Spleen (tissue), 11 donors: ENCODE measurements at regions not wholly inside any gene's neighbourhood (a gene's known extent, or its start where the extent isn't known, plus 50 kb on each side); places are given as distances from the start of the nearest gene placed in this dataset.
A peak's percentile ranks its signal among the peaks of the same experiment; 100 is the strongest.

ENCODE experiments used
- DNase-seq: peaks from one replicate; pipeline ENCODE4 v3.0.0-alpha.2; 2020
- H3K27ac ChIP-seq, 8 donors: fragments of 200-600 bp; sonication (generic) in 7 of 8; 1 replicate in 4 of 8; 2 replicates in 4 of 8; pipeline versions ENCODE4 v1.5.0 to v1.8.0; 2016 to 2021; ENCODE audit warnings: inconsistent platforms in 4 of 8, mild to moderate bottlenecking in 4 of 8, moderate library complexity in 1 of 8
- H3K27me3 ChIP-seq, 7 donors: fragments of 200-600 bp; sonication (generic) in 6 of 7; replicated peaks in 1 of 7; 1 replicate in 4 of 7; 2 replicates in 3 of 7; pipeline versions ENCODE4 v1.5.0 to v1.8.0; 2016 to 2021; ENCODE audit warnings: inconsistent platforms in 3 of 7, mild to moderate bottlenecking in 1 of 7
- H3K36me3 ChIP-seq, 6 donors: fragments of 200-600 bp; sonication (generic) in 5 of 6; 1 replicate in 4 of 6; 2 replicates in 2 of 6; pipeline versions ENCODE4 v1.5.0 to v1.8.0; 2016 to 2021; ENCODE audit warnings: inconsistent platforms in 2 of 6
- H3K4me1 ChIP-seq, 6 donors: fragments of 200-600 bp; sonication (generic) in 5 of 6; 1 replicate in 3 of 6; 2 replicates in 3 of 6; pipeline versions ENCODE4 v1.5.0 to v1.8.0; 2016 to 2021; ENCODE audit warnings: inconsistent platforms in 3 of 6
- H3K4me3 ChIP-seq, 8 donors: fragments of 200-600 bp; sonication (generic) in 7 of 8; 1 replicate in 4 of 8; 2 replicates in 4 of 8; pipeline versions ENCODE4 v1.5.0 to v1.8.0; 2016 to 2021; ENCODE audit warnings: inconsistent platforms in 4 of 8, mild to moderate bottlenecking in 4 of 8, moderate library complexity in 2 of 8
- H3K9me3 ChIP-seq, 8 donors: fragments of 200-600 bp; sonication (generic) in 7 of 8; 1 replicate in 4 of 8; 2 replicates in 4 of 8; pipeline versions ENCODE4 v1.5.0 to v1.8.0; 2016 to 2021; ENCODE audit warnings: inconsistent platforms in 4 of 8
- CTCF ChIP-seq, 11 experiments: fragments of 200-600 bp in 7 of 11; fragments of 450-650 bp in 4 of 11; sonication (generic) in 4 of 11; IDR thresholded peaks in 8 of 11; conservative IDR thresholded peaks in 3 of 11; 1 replicate in 7 of 11; 2 replicates in 4 of 11; pipeline versions ENCODE4 v1.4.0 to v1.8.0; 2016 to 2021; ENCODE audit warnings: antibody characterized with exemption in 11 of 11, inconsistent platforms in 4 of 11, mild to moderate bottlenecking in 1 of 11
- POLR2A ChIP-seq, 3 donors: fragments of 450-650 bp; IDR thresholded peaks; one replicate each; pipeline ENCODE4 v1.5.1; 2017; ENCODE audit warnings: antibody characterized with exemption in 3 of 3, mild to moderate bottlenecking in 1 of 3
- POLR2AphosphoS5 ChIP-seq, 3 donors: sonication (generic); formaldehyde crosslinking; IDR thresholded peaks; one replicate each; pipeline ENCODE4 v1.5.1; 2017; ENCODE audit warnings: antibody characterized with exemption in 3 of 3
- WGBS, 5 donors: extraction: QIAGEN DNeasy Blood & Tissue Kit in 3 of 5; methylation state at CpG; one replicate each; pipeline versions ENCODE4 v1.1.5 to v1.1.7; 2013 to 2018; 5-methylcytosine and 5-hydroxymethylcytosine counted together
- intact Hi-C: fragments of 100-400 bp; cut with DNase I; formaldehyde crosslinking; loops from one replicate; pipeline ENCODE4 v1.15.0; 2023; ENCODE audit warnings: low total_unique reads
- donor health status: healthy with polysubstance abuse.
- donor health status: DM: no; HTN: no; CAD: no; lungs with moderate emphysema.
- donor health status: DM: no; HTN: no; CAD: no.
- donor health status: Bipolar disorder and iron deficiency.
- donor health status: healthy.
- donor health status: DM: no; HTN: no; CAD: no.
- donor health status: DM: yes; HTN: yes; CAD: no.

- no peak overlapping the region for H3K4me3 ChIP-seq
- intact Hi-C loops, result no loop called here
These were observed 81.4 kb upstream of the PAPOLG start for GRCh38 chr2:60674524-60675165.

GRCh38 chr2:60675301-60675700 lies 80.8 kb upstream of the PAPOLG start:
- no peak for TF ChIP-seq POLR2A (IDR thresholded peaks at IDR 0.05)
- TF ChIP-seq POLR2AphosphoS5 (IDR thresholded peaks at IDR 0.05), result no peak
- no peak for TF ChIP-seq CTCF (IDR thresholded peaks at IDR 0.05 in 8 of 11, conservative IDR thresholded peaks at IDR 0.05 in 3 of 11)
- 65 to 75% (median 69%) methylated on average over 3 of the region's 3 CpGs for WGBS, 5 donors
- DNase-seq, result no peak
- Histone ChIP-seq H3K9me3 (no peaks in the 10 kb centered on the region), H3K4me1 (peaks cover 0 to 5% (median 2%) of the 10 kb centered on the region in 6 donors), H3K36me3 (no peaks in the 10 kb centered on the region), H3K27me3 (peaks cover 0 to 7% (median 0%) of the 10 kb centered on the region in 7 donors), H3K4me3 (no peak overlapping the region), H3K27ac (no peak overlapping the region)
- intact Hi-C loops, result no loop called here

More at GRCh38 chr2:60674524-60675165, 81.4 kb upstream of the PAPOLG start:
- no peaks in the 10 kb centered on the region for H3K36me3 ChIP-seq
- H3K27me3 ChIP-seq, result peaks cover 0 to 6% (median 0%) of the 10 kb centered on the region in 7 donors
- H3K9me3 ChIP-seq, result no peaks in the 10 kb centered on the region
- DNase-seq, result peak; percentile 95
- H3K4me1 ChIP-seq, result peaks cover 0 to 5% (median 2%) of the 10 kb centered on the region in 6 donors
- no peak overlapping the region for H3K27ac ChIP-seq
- WGBS, 5 donors, result 24 to 28% (median 25%) methylated on average over 9 of the region's 9 CpGs
- TF ChIP-seq POLR2A (IDR thresholded peaks at IDR 0.05) (no peak), POLR2AphosphoS5 (IDR thresholded peaks at IDR 0.05) (peak in 1 of 3 donors; percentile 15), CTCF (IDR thresholded peaks at IDR 0.05 in 8 of 11, conservative IDR thresholded peaks at IDR 0.05 in 3 of 11) (peak; percentile 49 to 95 (median 89))

- Histone ChIP-seq H3K27ac (no peak overlapping the region), H3K27me3 (peaks cover 0 to 10% (median 0%) of the 10 kb centered on the region in 7 donors), H3K4me1 (peaks cover 0 to 5% (median 2%) of the 10 kb centered on the region in 6 donors), H3K9me3 (no peaks in the 10 kb centered on the region), H3K4me3 (no peak overlapping the region), H3K36me3 (no peaks in the 10 kb centered on the region)
- no peak for DNase-seq
- no peak for TF ChIP-seq POLR2A (IDR thresholded peaks at IDR 0.05)
- no peak for TF ChIP-seq CTCF (IDR thresholded peaks at IDR 0.05 in 8 of 11, conservative IDR thresholded peaks at IDR 0.05 in 3 of 11)
- TF ChIP-seq POLR2AphosphoS5 (IDR thresholded peaks at IDR 0.05), result no peak
- 34 to 57% (median 39%) methylated on average over 4 of the region's 4 CpGs for WGBS, 5 donors
- intact Hi-C loops, result no loop called here
These were observed 79.2 kb upstream of the PAPOLG start for GRCh38 chr2:60676706-60677330.

- intact Hi-C loops, result no loop called here
- Histone ChIP-seq H3K4me3 (no peak overlapping the region), H3K36me3 (no peaks in the 10 kb centered on the region), H3K9me3 (no peaks in the 10 kb centered on the region), H3K27me3 (peaks cover 0 to 10% (median 0%) of the 10 kb centered on the region in 7 donors), H3K4me1 (peaks cover 0 to 5% (median 2%) of the 10 kb centered on the region in 6 donors), H3K27ac (no peak overlapping the region)
- TF ChIP-seq POLR2AphosphoS5 (IDR thresholded peaks at IDR 0.05) (no peak), POLR2A (IDR thresholded peaks at IDR 0.05) (no peak), CTCF (IDR thresholded peaks at IDR 0.05 in 8 of 11, conservative IDR thresholded peaks at IDR 0.05 in 3 of 11) (no peak)
- WGBS, 5 donors, result 59 to 77% (median 67%) methylated on average over 4 of the region's 4 CpGs
- no peak for DNase-seq
These were observed 78.7 kb upstream of the PAPOLG start for GRCh38 chr2:60677356-60677755.
